ENCODE measurements at regions not wholly inside any gene's neighbourhood (a gene's known extent, or its start where the extent isn't known, plus 50 kb on each side); places are given as distances from the start of the nearest gene placed in this dataset.

DNA sequence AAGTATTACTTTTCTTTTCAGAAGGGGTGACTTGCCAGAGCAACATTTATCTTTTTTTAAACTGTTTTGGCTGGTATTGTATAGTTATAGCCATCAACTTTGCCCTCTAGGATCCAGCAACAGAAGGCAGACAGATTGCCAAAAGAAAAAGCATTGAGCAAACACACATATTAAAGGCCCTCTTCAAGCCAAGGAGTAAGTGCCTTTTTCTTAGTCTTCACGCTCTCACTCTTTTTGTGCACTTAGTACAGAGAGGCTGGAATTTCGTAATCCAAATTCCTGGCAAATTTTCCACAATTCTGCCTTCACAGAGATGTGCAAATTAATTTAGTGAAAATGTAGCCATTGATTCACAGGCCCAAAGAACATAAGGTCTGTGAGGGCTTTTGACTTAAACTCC lies 253.1 kb upstream of the EDA2R start:
- TF ChIP-seq, protein P1, sequence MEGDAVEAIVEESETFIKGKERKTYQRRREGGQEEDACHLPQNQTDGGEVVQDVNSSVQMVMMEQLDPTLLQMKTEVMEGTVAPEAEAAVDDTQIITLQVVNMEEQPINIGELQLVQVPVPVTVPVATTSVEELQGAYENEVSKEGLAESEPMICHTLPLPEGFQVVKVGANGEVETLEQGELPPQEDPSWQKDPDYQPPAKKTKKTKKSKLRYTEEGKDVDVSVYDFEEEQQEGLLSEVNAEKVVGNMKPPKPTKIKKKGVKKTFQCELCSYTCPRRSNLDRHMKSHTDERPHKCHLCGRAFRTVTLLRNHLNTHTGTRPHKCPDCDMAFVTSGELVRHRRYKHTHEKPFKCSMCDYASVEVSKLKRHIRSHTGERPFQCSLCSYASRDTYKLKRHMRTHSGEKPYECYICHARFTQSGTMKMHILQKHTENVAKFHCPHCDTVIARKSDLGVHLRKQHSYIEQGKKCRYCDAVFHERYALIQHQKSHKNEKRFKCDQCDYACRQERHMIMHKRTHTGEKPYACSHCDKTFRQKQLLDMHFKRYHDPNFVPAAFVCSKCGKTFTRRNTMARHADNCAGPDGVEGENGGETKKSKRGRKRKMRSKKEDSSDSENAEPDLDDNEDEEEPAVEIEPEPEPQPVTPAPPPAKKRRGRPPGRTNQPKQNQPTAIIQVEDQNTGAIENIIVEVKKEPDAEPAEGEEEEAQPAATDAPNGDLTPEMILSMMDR (IDR thresholded peaks at IDR 0.05): no peak
- no peak for TF ChIP-seq EP300 (IDR thresholded peaks at IDR 0.05; ENCODE audit: borderline replicate concordance in 1 of 2, low read depth in 1 of 2, low read length in 1 of 2)

Measured in SK-N-SH (cell line).